CD4-positive, alpha-beta T cell (primary cell): ENCODE measurements at regions not wholly inside any gene's neighbourhood (a gene's known extent, or its start where the extent isn't known, plus 50 kb on each side); places are given as distances from the start of the nearest gene placed in this dataset.

Source experiments
- ATAC-seq: fragments of 200-7000 bp; cut with Tn5 transposase; one replicate; pipeline ENCODE4 v1.10.0; 2022; ENCODE audit warnings: mild to moderate bottlenecking; ENCODE audit not compliant: poor library complexity
- CTCF ChIA-PET: fragments of 350-600 bp; sonication (Branson Sonifier 250); formaldehyde crosslinking; loops from one replicate; lab custom pipeline; 2021; ENCODE audit warnings: antibody characterized with exemption, inconsistent platforms; lab: Charles Lee
- POLR2A ChIA-PET: fragments of 350-600 bp; sonication (Branson Sonifier 250); formaldehyde crosslinking; loops from one replicate; lab custom pipeline; 2021; ENCODE audit warnings: antibody characterized with exemption, inconsistent platforms; lab: Charles Lee
- DNase-seq, 14 experiments: peaks; one replicate each; pipeline ENCODE4 v3.0.0-alpha.2; 2013 to 2020; ENCODE audit warnings: mixed read lengths in 2 of 14
- H3K27ac ChIP-seq, 2 donors: one replicate each; pipeline versions ENCODE4 v1.5.1 to v1.7.0; 2013; ENCODE audit warnings: low read length in 2 of 2, low read depth in 1 of 2, mild to moderate bottlenecking in 1 of 2
- H3K27me3 ChIP-seq, 2 experiments: 1 replicate in 1 of 2; 2 replicates in 1 of 2; pipeline versions ENCODE4 v1.6.1 to v1.7.0; 2013; ENCODE audit warnings: low read length in 2 of 2, control low read depth in 1 of 2, mild to moderate bottlenecking in 1 of 2, moderate library complexity in 1 of 2; ENCODE audit not compliant: insufficient read depth in 2 of 2, control insufficient read depth in 1 of 2
- H3K36me3 ChIP-seq: one replicate; pipeline ENCODE4 v1.6.1; 2013; ENCODE audit warnings: low read length, control low read depth; ENCODE audit not compliant: insufficient read depth
- H3K4me1 ChIP-seq: one replicate; pipeline ENCODE4 v1.6.1; 2013; ENCODE audit warnings: low read length, control low read depth; ENCODE audit not compliant: insufficient read depth
- H3K4me3 ChIP-seq: one replicate; pipeline ENCODE4 v1.5.1; 2013; ENCODE audit warnings: mild to moderate bottlenecking, low read length, moderate library complexity
- H3K9me3 ChIP-seq, 2 experiments: 1 replicate in 1 of 2; 2 replicates in 1 of 2; pipeline versions ENCODE4 v1.6.1 to v1.7.0; 2013; ENCODE audit warnings: low read length in 2 of 2, mild to moderate bottlenecking in 2 of 2, control low read depth in 1 of 2, moderate library complexity in 1 of 2; ENCODE audit not compliant: control insufficient read depth in 1 of 2, insufficient read depth in 1 of 2
- H3K27ac Mint-ChIP-seq: one replicate; pipeline ENCODE4 v1.8.0; 2020; ENCODE audit warnings: mixed read lengths
- H3K27me3 Mint-ChIP-seq: one replicate; pipeline ENCODE4 v1.8.0; 2021; ENCODE audit warnings: mixed read lengths
- H3K36me3 Mint-ChIP-seq: one replicate; pipeline ENCODE4 v1.8.0; 2021; ENCODE audit warnings: low read depth, mixed read lengths
- H3K4me1 Mint-ChIP-seq: one replicate; pipeline ENCODE4 v1.8.0; 2021; ENCODE audit warnings: low read depth, mixed read lengths
- H3K4me3 Mint-ChIP-seq: one replicate; pipeline ENCODE4 v1.8.0; 2020; ENCODE audit warnings: mild to moderate bottlenecking, mixed read lengths
- H3K9me3 Mint-ChIP-seq: one replicate; pipeline ENCODE4 v1.8.0; 2020; ENCODE audit warnings: mixed read lengths
- intact Hi-C, 2 experiments: fragments of 100-400 bp; cut with DNase I in 1 of 2; cut with micrococcal nuclease in 1 of 2; formaldehyde crosslinking; loops; one replicate each; pipeline versions ENCODE4 v1.15.1 to v1.9.0; 2023 to 2025; cut with DNase I, micrococcal nuclease
- TF ChIP-seq, protein P1 (sequence below): fragments of 200-600 bp; IDR thresholded peaks from one replicate; pipeline ENCODE4 v1.8.0; 2022; ENCODE audit warnings: antibody characterized with exemption, mild to moderate bottlenecking

DNA sequence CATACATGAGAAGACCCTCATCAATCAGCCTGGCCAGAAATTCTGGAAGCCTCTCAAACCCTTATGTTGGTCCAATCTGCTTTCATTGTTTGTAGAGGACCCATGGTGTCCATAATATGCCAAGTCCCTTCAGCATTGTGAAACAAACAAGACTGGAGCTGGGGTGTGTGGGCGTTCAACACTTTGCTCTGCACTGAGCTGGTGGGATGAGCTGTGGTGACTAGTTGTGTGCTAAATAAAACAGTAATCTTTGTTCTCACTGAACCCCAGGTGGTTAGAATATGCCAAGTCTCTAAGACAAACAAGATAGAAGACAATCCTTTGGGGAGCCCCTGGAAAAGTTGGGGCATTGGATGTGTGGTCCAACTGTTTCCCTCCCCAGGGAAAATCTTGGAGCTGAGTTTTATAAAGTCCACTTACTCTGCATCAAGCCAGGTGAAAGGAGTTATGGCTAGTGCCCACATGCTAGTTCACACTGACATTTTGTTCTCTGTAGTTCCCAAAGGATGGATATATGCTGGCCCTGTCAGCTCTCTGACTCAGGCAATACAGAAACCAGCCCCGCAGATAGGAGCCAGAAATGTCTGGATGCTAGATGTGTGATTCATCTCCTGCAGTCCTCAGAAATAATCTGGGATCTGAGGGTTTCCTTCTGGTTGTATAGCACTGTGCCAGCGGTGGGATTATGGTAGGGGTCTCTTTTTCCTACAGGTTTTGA lies 260.2 kb downstream of the TMX3 start:
- TF ChIP-seq, protein P1, sequence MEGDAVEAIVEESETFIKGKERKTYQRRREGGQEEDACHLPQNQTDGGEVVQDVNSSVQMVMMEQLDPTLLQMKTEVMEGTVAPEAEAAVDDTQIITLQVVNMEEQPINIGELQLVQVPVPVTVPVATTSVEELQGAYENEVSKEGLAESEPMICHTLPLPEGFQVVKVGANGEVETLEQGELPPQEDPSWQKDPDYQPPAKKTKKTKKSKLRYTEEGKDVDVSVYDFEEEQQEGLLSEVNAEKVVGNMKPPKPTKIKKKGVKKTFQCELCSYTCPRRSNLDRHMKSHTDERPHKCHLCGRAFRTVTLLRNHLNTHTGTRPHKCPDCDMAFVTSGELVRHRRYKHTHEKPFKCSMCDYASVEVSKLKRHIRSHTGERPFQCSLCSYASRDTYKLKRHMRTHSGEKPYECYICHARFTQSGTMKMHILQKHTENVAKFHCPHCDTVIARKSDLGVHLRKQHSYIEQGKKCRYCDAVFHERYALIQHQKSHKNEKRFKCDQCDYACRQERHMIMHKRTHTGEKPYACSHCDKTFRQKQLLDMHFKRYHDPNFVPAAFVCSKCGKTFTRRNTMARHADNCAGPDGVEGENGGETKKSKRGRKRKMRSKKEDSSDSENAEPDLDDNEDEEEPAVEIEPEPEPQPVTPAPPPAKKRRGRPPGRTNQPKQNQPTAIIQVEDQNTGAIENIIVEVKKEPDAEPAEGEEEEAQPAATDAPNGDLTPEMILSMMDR, result no peak
- Mint-ChIP-seq H3K4me3 (no peak overlapping the region), H3K27me3 (no peaks in the 10 kb centered on the region), H3K36me3 (no peaks in the 10 kb centered on the region), H3K4me1 (no peaks in the 10 kb centered on the region), H3K9me3 (peaks cover 2% of the 10 kb centered on the region), H3K27ac (no peak overlapping the region)
- DNase-seq (no peak), ATAC-seq (no peak)
- Histone ChIP-seq H3K27ac (no peak overlapping the region), H3K4me1 (no peaks in the 10 kb centered on the region), H3K27me3 (no peaks in the 10 kb centered on the region), H3K36me3 (no peaks in the 10 kb centered on the region), H3K4me3 (no peak overlapping the region), H3K9me3 (no peaks in the 10 kb centered on the region)
- CTCF ChIA-PET, result no interaction called here
- POLR2A ChIA-PET, result no interaction called here
- intact Hi-C loops, result no loop called here

DNA sequence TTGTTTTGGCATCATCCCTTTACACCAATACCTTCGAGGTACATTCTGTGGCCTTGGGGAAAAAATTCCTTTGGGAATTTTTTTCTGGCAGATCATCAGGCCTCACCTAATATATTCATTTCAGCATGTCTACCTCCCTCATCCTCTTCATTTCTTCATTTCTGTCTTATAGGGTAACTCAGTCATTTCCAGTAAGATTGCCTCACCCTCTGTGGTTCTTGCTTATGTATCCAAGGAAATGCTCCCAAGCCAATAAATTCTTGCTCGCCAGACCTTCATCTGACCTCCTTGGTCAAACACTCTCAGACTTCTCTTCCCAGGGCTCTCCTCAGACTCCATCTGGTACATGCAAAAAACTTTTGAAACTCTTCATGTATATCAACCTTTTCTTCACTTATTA lies 265.6 kb downstream of the TMX3 start:
- ChIA-PET CTCF (no interaction called here), POLR2A (no interaction called here)
- no peak overlapping the region for H3K27ac ChIP-seq
- intact Hi-C loops, result no loop called here
- Mint-ChIP-seq H3K36me3 (no peaks in the 10 kb centered on the region), H3K9me3 (no peaks in the 10 kb centered on the region), H3K27me3 (no peaks in the 10 kb centered on the region), H3K27ac (no peak overlapping the region), H3K4me1 (no peaks in the 10 kb centered on the region), H3K4me3 (no peak overlapping the region)
- no peak for DNase-seq
- H3K27me3 ChIP-seq, result no peaks in the 10 kb centered on the region
- no peak for ATAC-seq
- H3K4me1 ChIP-seq, result no peaks in the 10 kb centered on the region
- TF ChIP-seq, protein P1, result no peak
- H3K9me3 ChIP-seq, result no peaks in the 10 kb centered on the region
- H3K4me3 ChIP-seq, result no peak overlapping the region
- no peaks in the 10 kb centered on the region for H3K36me3 ChIP-seq

DNA sequence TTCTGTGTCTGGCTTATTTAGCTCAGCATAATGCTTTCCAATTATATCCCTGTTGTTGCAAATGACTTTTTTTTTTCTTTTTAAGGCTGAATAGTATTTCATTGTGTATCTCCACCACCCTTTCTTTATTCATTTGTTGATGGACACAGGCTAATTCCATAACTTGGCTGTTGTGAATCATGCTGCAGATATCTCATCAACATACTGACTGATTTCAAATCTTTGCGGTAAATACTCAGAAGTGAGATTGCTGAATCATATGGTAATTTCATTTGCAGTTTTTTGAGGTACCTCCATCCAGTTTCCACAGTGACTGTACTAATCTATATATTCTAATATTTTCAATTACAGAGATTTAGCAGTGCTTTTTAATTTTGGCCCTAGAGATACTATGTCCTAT lies 266.2 kb downstream of the TMX3 start:
- Histone ChIP-seq H3K27me3 (no peaks in the 10 kb centered on the region), H3K4me1 (no peaks in the 10 kb centered on the region), H3K27ac (no peak overlapping the region), H3K9me3 (no peaks in the 10 kb centered on the region), H3K36me3 (no peaks in the 10 kb centered on the region), H3K4me3 (no peak overlapping the region)
- ChIA-PET POLR2A (no interaction called here), CTCF (no interaction called here)
- Mint-ChIP-seq H3K4me3 (no peak overlapping the region), H3K36me3 (no peaks in the 10 kb centered on the region), H3K4me1 (no peaks in the 10 kb centered on the region), H3K27ac (no peak overlapping the region), H3K9me3 (no peaks in the 10 kb centered on the region), H3K27me3 (no peaks in the 10 kb centered on the region)
- ATAC-seq, result no peak
- DNase-seq, result no peak
- intact Hi-C loops, result no loop called here
- TF ChIP-seq, protein P1, result no peak
